OCI-LY7 (cell line): ENCODE measurements at regions not wholly inside any gene's neighbourhood (a gene's known extent, or its start where the extent isn't known, plus 50 kb on each side); places are given as distances from the start of the nearest gene placed in this dataset.

Source experiments
- EZH2phosphoT487 ChIP-seq: fragments of 200-600 bp; sonication (generic); IDR thresholded peaks from 2 replicates; pipeline ENCODE4 v1.6.1; 2018; ENCODE audit warnings: low read depth, borderline replicate concordance, mild to moderate bottlenecking, mixed run types, antibody characterized with exemption, low read length, moderate library complexity, mixed read lengths
- TF ChIP-seq, protein P1 (sequence below): fragments of 200-600 bp; sonication (generic); conservative IDR thresholded peaks from 2 replicates; pipeline ENCODE4 v1.5.1; 2014; ENCODE audit warnings: mild to moderate bottlenecking, antibody characterized with exemption, low read length, moderate library complexity, mixed read lengths

DNA sequence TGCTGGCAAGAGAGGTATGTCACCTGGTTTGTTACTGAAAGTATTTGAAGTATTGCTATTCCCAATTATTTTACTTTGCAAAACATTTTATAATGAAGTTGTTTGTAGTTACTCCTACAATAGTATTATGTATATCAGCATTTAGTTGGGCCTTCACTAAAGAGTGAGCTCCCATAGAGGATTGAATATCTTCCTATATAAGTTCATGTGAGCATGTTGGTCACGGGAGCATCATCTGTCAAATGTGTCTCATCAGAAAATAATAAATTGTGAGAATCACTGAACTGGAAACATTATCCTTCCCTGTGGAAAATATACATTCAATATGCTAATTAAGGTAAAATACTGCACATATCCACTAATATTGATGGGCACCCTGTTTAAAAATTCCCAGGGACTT lies 360.1 kb upstream of the ADGRL3 start:
- TF ChIP-seq, protein P1, sequence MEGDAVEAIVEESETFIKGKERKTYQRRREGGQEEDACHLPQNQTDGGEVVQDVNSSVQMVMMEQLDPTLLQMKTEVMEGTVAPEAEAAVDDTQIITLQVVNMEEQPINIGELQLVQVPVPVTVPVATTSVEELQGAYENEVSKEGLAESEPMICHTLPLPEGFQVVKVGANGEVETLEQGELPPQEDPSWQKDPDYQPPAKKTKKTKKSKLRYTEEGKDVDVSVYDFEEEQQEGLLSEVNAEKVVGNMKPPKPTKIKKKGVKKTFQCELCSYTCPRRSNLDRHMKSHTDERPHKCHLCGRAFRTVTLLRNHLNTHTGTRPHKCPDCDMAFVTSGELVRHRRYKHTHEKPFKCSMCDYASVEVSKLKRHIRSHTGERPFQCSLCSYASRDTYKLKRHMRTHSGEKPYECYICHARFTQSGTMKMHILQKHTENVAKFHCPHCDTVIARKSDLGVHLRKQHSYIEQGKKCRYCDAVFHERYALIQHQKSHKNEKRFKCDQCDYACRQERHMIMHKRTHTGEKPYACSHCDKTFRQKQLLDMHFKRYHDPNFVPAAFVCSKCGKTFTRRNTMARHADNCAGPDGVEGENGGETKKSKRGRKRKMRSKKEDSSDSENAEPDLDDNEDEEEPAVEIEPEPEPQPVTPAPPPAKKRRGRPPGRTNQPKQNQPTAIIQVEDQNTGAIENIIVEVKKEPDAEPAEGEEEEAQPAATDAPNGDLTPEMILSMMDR, result no peak
- no peak for TF ChIP-seq EZH2phosphoT487
